Activated T-helper 1 cell treated with anti-CD3 and anti-CD28 coated beads, Interleukin-12 subunit alpha, Interleukin-12 subunit beta, Interleukin-2, Interleukin-4 antibody, amounts not matched to agents 30 ng/mL and 10 ng/mL and 1 ng/mL, durations not matched to agents 14 hours and 24 hours and 36 hours (primary cell): ENCODE measurements at regions not wholly inside any gene's neighbourhood (a gene's known extent, or its start where the extent isn't known, plus 50 kb on each side); places are given as distances from the start of the nearest gene placed in this dataset.

ENCODE experiments used
- DNase-seq: peaks from one replicate; pipeline ENCODE4 v3.0.0; 2021; ENCODE audit warnings: low spot score
- H3K27ac Mint-ChIP-seq: one replicate; pipeline ENCODE4 v1.8.0; 2021; ENCODE audit warnings: mild to moderate bottlenecking, mixed read lengths
- H3K27me3 Mint-ChIP-seq: one replicate; pipeline ENCODE4 v1.8.0; 2022; ENCODE audit warnings: mild to moderate bottlenecking, moderate library complexity, mixed read lengths; ENCODE audit not compliant: insufficient read depth
- H3K36me3 Mint-ChIP-seq: one replicate; pipeline ENCODE4 v1.8.0; 2021; ENCODE audit warnings: low read depth, mixed read lengths
- H3K4me1 Mint-ChIP-seq: one replicate; pipeline ENCODE4 v1.8.0; 2021; ENCODE audit warnings: low read depth, mixed read lengths
- H3K4me3 Mint-ChIP-seq: one replicate; pipeline ENCODE4 v1.8.0; 2021; ENCODE audit warnings: mild to moderate bottlenecking, moderate library complexity, mixed read lengths
- H3K9me3 Mint-ChIP-seq: one replicate; pipeline ENCODE4 v1.8.0; 2021; ENCODE audit warnings: mixed read lengths
- intact Hi-C: fragments of 100-400 bp; cut with micrococcal nuclease; formaldehyde crosslinking; loops from one replicate; pipeline ENCODE4 v1.15.1; 2024

DNA sequence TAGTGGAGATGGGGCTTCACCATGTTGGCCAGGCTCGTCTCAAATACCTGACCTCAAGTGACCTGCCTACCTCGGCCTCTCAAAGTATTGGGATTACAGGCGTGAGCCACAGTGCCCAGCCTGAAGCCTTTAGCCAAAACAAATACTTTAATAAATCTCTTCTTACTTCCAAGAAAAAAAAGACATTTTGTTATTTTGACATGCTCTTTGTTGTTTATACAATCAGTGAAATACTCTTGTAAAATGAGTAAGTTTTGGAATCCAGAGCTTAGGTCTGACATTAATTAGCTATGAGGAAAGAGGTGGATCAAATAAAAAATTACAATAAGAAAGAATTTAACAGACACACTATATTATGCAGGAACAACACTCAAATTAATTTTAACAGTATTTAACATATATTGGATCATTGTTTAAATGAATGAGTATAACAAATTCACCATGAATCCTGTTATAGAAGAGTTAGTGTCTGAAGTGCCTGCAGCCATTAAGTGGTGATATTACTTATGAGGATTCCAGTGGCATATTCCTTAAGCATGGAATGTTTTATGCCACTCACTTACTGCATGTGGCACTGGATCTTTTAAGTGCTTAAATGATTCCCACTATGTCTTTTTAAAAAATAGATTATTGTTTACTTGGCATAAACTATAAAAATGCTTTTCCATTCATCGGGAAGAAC, 260.1 kb upstream of the GIMD1 start:
- Mint-ChIP-seq H3K36me3 (no peaks in the 10 kb centered on the region), H3K4me3 (no peak overlapping the region), H3K9me3 (no peaks in the 10 kb centered on the region), H3K27me3 (no peaks in the 10 kb centered on the region), H3K4me1 (no peaks in the 10 kb centered on the region), H3K27ac (no peak overlapping the region)
- no peak for DNase-seq
- intact Hi-C loops: no loop called here

DNA sequence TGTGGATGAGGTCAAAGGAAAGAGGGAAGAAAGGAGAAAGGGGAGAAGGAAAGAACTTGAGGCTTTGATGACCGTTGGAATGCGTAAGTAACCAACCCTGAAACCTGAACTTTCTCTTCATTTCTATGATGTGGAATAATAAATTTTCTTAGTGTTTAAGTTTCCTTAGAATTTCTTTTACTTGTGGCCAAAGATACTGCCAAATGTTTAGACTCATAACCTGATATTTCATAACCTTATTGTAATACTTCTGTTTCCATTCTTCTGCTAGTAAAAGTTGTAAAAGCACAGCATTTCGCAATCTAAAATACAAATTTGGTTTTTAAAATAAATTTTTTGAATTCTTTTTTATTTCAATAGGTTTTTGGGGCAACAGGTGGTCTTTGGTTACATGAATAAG, 258.5 kb upstream of the GIMD1 start:
- H3K9me3 Mint-ChIP-seq: no peaks in the 10 kb centered on the region
- no peaks in the 10 kb centered on the region for H3K4me1 Mint-ChIP-seq
- H3K27ac Mint-ChIP-seq: no peak overlapping the region
- no peak for DNase-seq
- no peaks in the 10 kb centered on the region for H3K36me3 Mint-ChIP-seq
- H3K27me3 Mint-ChIP-seq: no peaks in the 10 kb centered on the region
- intact Hi-C loops: no loop called here
- no peak overlapping the region for H3K4me3 Mint-ChIP-seq

DNA sequence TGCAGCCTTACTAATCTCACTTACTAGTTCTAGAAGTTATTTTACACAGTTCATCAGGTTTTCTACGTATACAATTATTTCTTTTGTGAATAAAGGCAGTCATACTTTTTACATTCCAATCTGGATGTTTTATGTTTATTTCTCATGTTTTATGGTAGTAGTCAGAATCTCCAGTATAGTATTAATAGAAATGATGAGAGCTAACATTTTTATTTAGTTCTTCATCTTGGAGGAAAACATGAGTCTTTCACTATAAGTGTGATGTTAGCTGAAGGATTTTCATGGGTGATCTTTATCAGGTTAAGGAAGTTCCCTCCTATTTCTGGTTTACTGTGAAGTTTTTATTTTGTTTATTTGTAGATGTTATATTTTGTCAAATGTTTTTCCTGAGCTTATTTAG, 256.1 kb upstream of the GIMD1 start:
- H3K4me3 Mint-ChIP-seq: no peak overlapping the region
- intact Hi-C loops: no loop called here
- H3K9me3 Mint-ChIP-seq: no peaks in the 10 kb centered on the region
- no peaks in the 10 kb centered on the region for H3K27me3 Mint-ChIP-seq
- no peak for DNase-seq
- H3K36me3 Mint-ChIP-seq: no peaks in the 10 kb centered on the region
- H3K27ac Mint-ChIP-seq: no peak overlapping the region
- H3K4me1 Mint-ChIP-seq: no peaks in the 10 kb centered on the region

DNA sequence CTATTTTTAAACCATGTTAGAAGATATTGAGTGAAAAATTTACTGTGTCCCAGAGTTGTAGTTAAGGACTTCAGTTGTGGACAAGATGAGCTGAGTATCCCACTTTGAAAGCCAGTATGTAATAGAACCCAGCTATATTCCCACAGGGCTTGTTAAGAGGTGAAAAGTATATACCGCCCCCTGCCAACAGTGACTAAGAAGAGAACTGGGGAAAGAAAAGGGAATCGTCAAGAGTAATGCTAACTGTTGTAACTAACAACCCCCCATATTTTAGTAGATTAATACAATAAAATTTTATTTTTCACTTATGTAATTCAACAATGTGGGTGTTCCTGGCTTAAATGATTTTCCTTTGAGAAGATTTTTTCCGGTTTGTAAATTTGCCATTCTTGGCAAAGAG, 250.4 kb upstream of the GIMD1 start:
- Mint-ChIP-seq H3K36me3 (no peaks in the 10 kb centered on the region), H3K4me1 (no peaks in the 10 kb centered on the region), H3K9me3 (no peaks in the 10 kb centered on the region), H3K4me3 (no peak overlapping the region), H3K27me3 (no peaks in the 10 kb centered on the region), H3K27ac (no peak overlapping the region)
- intact Hi-C loops: no loop called here
- DNase-seq: no peak

DNA sequence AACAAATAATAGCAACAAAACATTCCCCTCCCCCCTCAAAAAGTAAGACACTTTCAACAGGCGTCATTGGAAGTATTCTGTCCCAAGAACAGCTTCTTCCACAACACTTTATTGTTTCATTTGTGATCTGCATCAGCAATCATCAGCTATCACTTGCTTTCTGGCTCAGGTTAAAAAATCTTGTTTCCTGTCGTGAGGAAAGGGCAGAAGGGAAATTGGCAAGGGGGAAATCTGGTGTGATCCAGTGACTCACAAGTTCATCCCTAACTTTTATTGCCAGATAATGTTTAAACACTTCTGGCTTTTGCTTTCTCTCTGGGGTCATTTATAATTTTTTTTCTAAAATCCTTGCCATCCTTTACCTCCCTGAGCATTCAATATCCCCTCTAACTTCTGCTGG, 247.4 kb upstream of the GIMD1 start:
- Mint-ChIP-seq H3K4me3 (no peak overlapping the region), H3K27ac (no peak overlapping the region), H3K36me3 (no peaks in the 10 kb centered on the region), H3K27me3 (no peaks in the 10 kb centered on the region), H3K9me3 (peaks cover 2% of the 10 kb centered on the region), H3K4me1 (no peaks in the 10 kb centered on the region)
- DNase-seq: no peak
- intact Hi-C loops: no loop called here

DNA sequence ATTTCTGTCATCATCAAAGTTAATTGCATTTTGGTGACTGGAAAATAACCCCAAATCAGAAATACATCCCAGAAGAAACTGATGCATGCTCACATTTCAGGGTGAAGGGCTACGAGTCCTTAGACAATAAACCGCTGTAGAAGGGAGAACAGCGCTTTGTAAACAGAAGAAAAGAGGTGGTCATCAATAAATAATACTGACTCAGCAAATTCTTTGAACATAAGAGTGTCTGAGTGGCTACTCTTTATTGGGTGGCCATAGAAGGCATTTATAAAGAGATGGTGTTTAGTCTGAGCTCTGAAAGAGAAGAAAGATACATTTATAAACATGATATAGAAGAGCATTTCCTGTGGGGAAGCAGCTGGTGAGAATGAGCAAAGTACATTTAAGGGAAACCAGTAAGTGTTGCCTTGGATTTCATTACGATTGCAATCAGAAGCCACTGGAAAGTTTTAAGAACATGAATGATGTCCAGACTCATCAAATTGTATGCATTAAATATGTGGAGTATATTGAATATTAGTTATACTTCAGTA, 246.9 kb upstream of the GIMD1 start:
- Mint-ChIP-seq H3K4me1 (no peaks in the 10 kb centered on the region), H3K27me3 (no peaks in the 10 kb centered on the region), H3K36me3 (no peaks in the 10 kb centered on the region), H3K4me3 (no peak overlapping the region), H3K9me3 (peaks cover 2% of the 10 kb centered on the region), H3K27ac (no peak overlapping the region)
- DNase-seq: no peak
- intact Hi-C loops: no loop called here

DNA sequence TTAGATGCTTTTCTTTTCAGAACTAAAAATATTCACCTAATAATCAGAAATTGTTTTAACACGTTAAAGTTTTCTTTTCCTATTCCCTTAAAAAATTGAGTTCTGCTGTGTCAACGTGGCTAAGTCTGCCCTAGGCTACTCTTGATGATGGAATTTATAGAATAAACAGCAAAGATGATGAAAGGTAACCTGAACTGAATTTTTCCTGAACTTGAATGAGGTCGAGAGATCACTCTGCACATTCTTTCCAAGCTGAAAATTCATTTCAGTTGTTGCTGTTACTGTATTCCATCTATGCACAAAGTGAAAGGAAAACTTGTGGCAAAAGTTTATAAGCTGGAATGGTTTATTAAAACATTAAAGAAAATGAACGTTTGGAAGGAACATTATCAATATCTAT, 245.9 kb upstream of the GIMD1 start:
- H3K36me3 Mint-ChIP-seq: no peaks in the 10 kb centered on the region
- H3K4me3 Mint-ChIP-seq: no peak overlapping the region
- intact Hi-C loops: no loop called here
- H3K27ac Mint-ChIP-seq: no peak overlapping the region
- H3K9me3 Mint-ChIP-seq: peaks cover 4% of the 10 kb centered on the region
- H3K4me1 Mint-ChIP-seq: no peaks in the 10 kb centered on the region
- no peaks in the 10 kb centered on the region for H3K27me3 Mint-ChIP-seq
- DNase-seq: no peak

DNA sequence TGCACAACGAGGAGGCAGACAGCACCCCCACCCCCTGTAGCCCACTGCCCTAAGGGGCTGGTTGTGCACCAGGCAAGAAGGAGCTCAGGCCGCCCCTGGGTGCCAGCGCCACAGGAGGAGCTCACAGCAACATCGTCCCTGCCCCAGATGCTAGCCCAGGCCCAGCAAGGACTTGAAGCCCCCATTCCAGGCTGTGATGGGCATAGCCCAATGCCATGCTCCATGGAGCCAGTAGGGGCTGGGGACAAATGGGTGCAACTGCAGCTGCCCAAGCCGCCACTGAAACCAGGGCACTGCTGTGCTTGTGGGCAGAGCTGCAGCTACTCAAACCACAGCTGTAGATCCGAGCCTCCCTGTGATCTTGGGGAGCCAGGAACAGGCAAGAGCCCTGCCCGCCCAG, 241.3 kb upstream of the GIMD1 start:
- intact Hi-C loops: no loop called here
- H3K9me3 Mint-ChIP-seq: peaks cover 10% of the 10 kb centered on the region
- H3K36me3 Mint-ChIP-seq: no peaks in the 10 kb centered on the region
- H3K4me1 Mint-ChIP-seq: no peaks in the 10 kb centered on the region
- DNase-seq: no peak
- H3K4me3 Mint-ChIP-seq: no peak overlapping the region
- H3K27me3 Mint-ChIP-seq: no peaks in the 10 kb centered on the region
- no peak overlapping the region for H3K27ac Mint-ChIP-seq

DNA sequence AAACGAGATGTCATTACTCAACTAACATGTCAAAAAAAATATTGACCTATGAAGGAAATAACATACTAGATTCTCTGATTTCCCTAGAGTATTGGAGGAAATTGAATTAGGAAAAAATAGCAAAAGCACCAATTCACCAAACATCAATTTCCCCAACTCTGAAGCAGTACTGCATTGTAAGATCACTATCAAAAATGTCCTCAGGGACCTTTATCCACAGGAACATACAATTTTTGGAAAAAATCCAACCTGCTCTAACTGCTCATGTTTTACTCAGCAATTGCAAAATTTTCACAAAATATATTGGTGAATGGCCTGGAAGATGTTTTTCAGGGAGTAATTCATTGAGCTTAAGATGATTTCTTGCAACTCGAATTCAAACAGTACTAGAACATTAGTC, 239.0 kb upstream of the GIMD1 start:
- Mint-ChIP-seq H3K36me3 (no peaks in the 10 kb centered on the region), H3K27me3 (no peaks in the 10 kb centered on the region), H3K27ac (no peak overlapping the region), H3K4me3 (no peak overlapping the region), H3K4me1 (no peaks in the 10 kb centered on the region), H3K9me3 (peaks cover 7% of the 10 kb centered on the region)
- intact Hi-C loops: no loop called here
- DNase-seq: no peak

DNA sequence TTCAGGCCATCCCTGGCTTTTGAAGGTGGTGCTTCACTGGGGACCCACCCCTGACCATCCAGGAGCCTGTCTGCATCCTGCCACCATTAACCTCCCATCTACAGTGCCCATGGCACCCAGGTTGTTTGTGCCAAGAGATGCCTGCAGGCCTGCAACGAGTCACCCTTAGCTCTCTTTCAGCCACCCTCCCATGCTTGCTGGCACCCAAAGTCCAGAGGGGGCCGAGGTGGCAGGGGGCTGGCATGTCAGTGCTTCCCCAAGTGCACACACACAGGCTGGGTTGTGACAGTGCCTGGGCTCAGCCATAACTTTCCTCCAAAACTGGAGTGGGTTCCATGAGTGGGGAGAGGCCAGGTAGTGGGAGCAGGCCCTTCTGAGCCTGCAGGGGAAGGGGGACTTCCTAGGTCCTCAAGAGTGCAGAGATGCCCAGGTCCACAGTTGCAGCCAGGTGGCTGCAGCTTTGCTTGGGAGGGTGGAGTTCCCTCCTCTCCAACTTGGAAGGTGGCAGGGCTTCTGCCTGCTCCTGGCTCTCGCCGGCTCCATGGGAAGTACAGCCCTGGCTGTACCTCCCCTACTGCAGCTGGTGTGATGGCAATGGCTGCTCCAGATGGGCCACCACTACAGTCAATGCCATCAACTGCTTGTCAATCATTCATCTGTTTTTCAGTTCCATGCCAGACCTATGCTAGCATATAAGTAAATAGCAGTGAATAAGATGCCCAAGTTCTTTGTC, 235.9 kb upstream of the GIMD1 start:
- H3K4me3 Mint-ChIP-seq: no peak overlapping the region
- H3K27ac Mint-ChIP-seq: no peak overlapping the region
- H3K27me3 Mint-ChIP-seq: no peaks in the 10 kb centered on the region
- intact Hi-C loops: no loop called here
- no peaks in the 10 kb centered on the region for H3K4me1 Mint-ChIP-seq
- H3K36me3 Mint-ChIP-seq: no peaks in the 10 kb centered on the region
- DNase-seq: no peak
- peaks cover 6% of the 10 kb centered on the region for H3K9me3 Mint-ChIP-seq

DNA sequence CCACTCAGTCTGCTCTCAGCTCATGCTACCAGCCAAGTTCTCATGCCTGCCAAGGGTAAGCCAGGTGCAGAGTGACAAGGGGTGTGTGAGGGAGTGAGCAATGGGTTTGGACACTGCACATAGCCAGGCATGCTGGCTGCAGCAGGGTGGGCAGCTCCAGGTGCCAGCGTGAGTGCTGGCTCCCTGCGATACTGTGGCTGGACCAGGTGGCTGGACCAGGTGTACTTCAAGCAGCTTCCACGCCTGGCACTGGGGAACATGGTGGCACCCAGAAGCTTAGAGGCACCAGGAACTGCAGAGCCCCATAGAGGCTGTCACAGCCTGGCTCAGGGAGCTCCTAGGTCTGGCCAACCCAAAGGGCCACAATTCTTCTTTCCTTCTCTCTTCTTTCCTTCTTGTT, 234.9 kb upstream of the GIMD1 start:
- H3K27ac Mint-ChIP-seq: no peak overlapping the region
- H3K4me3 Mint-ChIP-seq: no peak overlapping the region
- no peaks in the 10 kb centered on the region for H3K4me1 Mint-ChIP-seq
- H3K27me3 Mint-ChIP-seq: no peaks in the 10 kb centered on the region
- no peak for DNase-seq
- intact Hi-C loops: no loop called here
- no peaks in the 10 kb centered on the region for H3K36me3 Mint-ChIP-seq
- no peaks in the 10 kb centered on the region for H3K9me3 Mint-ChIP-seq

DNA sequence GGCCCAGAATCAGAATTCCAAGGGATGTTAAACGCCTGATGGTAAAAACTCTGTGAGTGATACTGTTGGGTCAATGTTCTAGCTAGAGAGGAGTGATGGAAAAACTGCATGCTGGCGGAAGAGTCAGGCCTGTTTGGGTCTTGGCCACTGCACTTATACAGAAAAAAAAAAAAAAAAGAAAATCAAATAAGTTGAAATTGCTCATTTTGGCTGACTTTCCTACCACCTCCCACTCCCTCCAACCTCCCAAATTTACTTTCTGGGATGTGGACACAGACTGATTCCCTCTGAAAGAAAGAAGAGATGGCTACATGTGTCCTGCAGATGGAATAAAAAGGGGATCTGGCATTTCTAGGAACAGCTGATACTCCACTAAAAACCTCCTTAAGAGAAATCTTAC, 234.1 kb upstream of the GIMD1 start:
- intact Hi-C loops: no loop called here
- no peaks in the 10 kb centered on the region for H3K9me3 Mint-ChIP-seq
- no peak for DNase-seq
- H3K27ac Mint-ChIP-seq: no peak overlapping the region
- H3K4me1 Mint-ChIP-seq: no peaks in the 10 kb centered on the region
- no peaks in the 10 kb centered on the region for H3K36me3 Mint-ChIP-seq
- H3K4me3 Mint-ChIP-seq: no peak overlapping the region
- no peaks in the 10 kb centered on the region for H3K27me3 Mint-ChIP-seq

DNA sequence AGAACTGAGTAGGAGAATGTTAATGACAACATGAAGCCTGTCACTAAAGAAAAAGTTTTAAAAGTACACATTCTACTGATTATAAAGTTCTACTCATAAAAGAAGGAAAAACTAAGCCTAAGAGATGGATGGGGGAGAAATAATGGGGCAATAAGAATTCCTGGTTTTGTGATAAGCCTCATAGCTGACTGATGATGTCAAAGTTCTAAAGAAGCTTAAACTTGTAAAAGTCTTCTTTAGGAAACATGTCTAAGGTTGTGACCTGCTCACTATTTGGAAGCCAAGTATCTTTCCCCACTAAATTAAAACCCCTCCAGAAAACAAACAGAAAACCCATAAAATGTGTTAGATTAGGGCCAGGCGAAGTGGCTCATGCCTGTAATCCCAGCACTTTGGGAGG, 232.9 kb upstream of the GIMD1 start:
- no peaks in the 10 kb centered on the region for H3K4me1 Mint-ChIP-seq
- intact Hi-C loops: no loop called here

More for the DNA sequence above, 232.9 kb upstream of the GIMD1 start:
- H3K27me3 Mint-ChIP-seq: no peaks in the 10 kb centered on the region
- no peak for DNase-seq
- no peak overlapping the region for H3K4me3 Mint-ChIP-seq
- H3K9me3 Mint-ChIP-seq: no peaks in the 10 kb centered on the region
- no peaks in the 10 kb centered on the region for H3K36me3 Mint-ChIP-seq
- no peak overlapping the region for H3K27ac Mint-ChIP-seq
